Retinal pigment epithelial cell (primary cell): ENCODE measurements at regions not wholly inside any gene's neighbourhood (a gene's known extent, or its start where the extent isn't known, plus 50 kb on each side); places are given as distances from the start of the nearest gene placed in this dataset.

Experiments
- DNase-seq: peaks from one replicate; pipeline ENCODE4 v3.0.0-alpha.2; 2010; ENCODE audit warnings: low read depth
- H3K4me3 ChIP-seq: 2 replicates; pipeline ENCODE4 v1.5.1; 2011; ENCODE audit warnings: mild to moderate bottlenecking, low read length, control low read depth, moderate library complexity
- CTCF ChIP-seq: conservative IDR thresholded peaks from 2 replicates; pipeline ENCODE4 v1.5.1; 2011; ENCODE audit warnings: low read depth, low read length, control low read depth, inconsistent platforms

- no peak overlapping the region for H3K4me3 ChIP-seq
- no peak for DNase-seq
- TF ChIP-seq CTCF, result no peak
Observed at GRCh38 chr5:93886917-93887361, 145.5 kb upstream of the POU5F2 start.

- no peak overlapping the region for H3K4me3 ChIP-seq
- DNase-seq, result no peak
- no peak for TF ChIP-seq CTCF
Observed at GRCh38 chr5:93886098-93886806, 144.9 kb upstream of the POU5F2 start.

- DNase-seq, result no peak
- no peak for TF ChIP-seq CTCF
Observed at GRCh38 chr5:93884254-93884653, 142.9 kb upstream of the POU5F2 start.

GRCh38 chr5:93883459-93883858, 142.1 kb upstream of the POU5F2 start:
- TF ChIP-seq CTCF, result no peak
- no peak overlapping the region for H3K4me3 ChIP-seq
- no peak for DNase-seq

More at GRCh38 chr5:93884254-93884653, 142.9 kb upstream of the POU5F2 start:
- no peak overlapping the region for H3K4me3 ChIP-seq

- no peak overlapping the region for H3K4me3 ChIP-seq
- no peak for DNase-seq
- peak; percentile 49 for TF ChIP-seq CTCF
Observed at GRCh38 chr5:93875693-93876092, 134.3 kb upstream of the POU5F2 start.

GRCh38 chr5:93874491-93874890, 133.1 kb upstream of the POU5F2 start:
- no peak for TF ChIP-seq CTCF
- no peak for DNase-seq
- H3K4me3 ChIP-seq, result no peak overlapping the region

- H3K4me3 ChIP-seq, result no peak overlapping the region
- no peak for TF ChIP-seq CTCF
- peak; percentile 8 for DNase-seq
Observed at GRCh38 chr5:93874080-93874479, 132.7 kb upstream of the POU5F2 start.
